ENCODE measurements at regions not wholly inside any gene's neighbourhood (a gene's known extent, or its start where the extent isn't known, plus 50 kb on each side); places are given as distances from the start of the nearest gene placed in this dataset.
"Not testable (repeated sequence)": the region's sequence is repeated elsewhere in the genome, so short reads cannot be mapped to it uniquely, and the experiment has no call there.

GRCh38 chr11:109514313-109515018 is 92.5 kb downstream of the C11orf87 start:
- no peaks in the 10 kb centered on the region for H3K27me3 ChIP-seq (ENCODE audit: control insufficient read depth, insufficient read depth, low read length)
- H3K36me3 ChIP-seq (ENCODE audit: control insufficient read depth, insufficient read depth, low read length): no peaks in the 10 kb centered on the region
- FAIRE-seq: no peak
- no peak for TF ChIP-seq CTCF (IDR thresholded peaks at IDR 0.05; ENCODE audit: insufficient read depth, low read length, severe bottlenecking)
- H3K4me3 ChIP-seq (ENCODE audit: low read depth, low read length): no peak overlapping the region
- DNase-seq (ENCODE audit: low read depth): no peak

GRCh38 chr11:109519253-109519652 is 97.3 kb downstream of the C11orf87 start:
- H3K36me3 ChIP-seq (ENCODE audit: control insufficient read depth, insufficient read depth, low read length): no peaks in the 10 kb centered on the region
- TF ChIP-seq CTCF (IDR thresholded peaks at IDR 0.05; ENCODE audit: insufficient read depth, low read length, severe bottlenecking): no peak
- DNase-seq (ENCODE audit: low read depth) (no peak), FAIRE-seq (no peak)
- no peaks in the 10 kb centered on the region for H3K27me3 ChIP-seq (ENCODE audit: control insufficient read depth, insufficient read depth, low read length)
- no peak overlapping the region for H3K4me3 ChIP-seq (ENCODE audit: low read depth, low read length)

GRCh38 chr11:109521571-109522086 is 99.6 kb downstream of the C11orf87 start:
- FAIRE-seq (no peak), DNase-seq (ENCODE audit: low read depth) (peak; percentile 42)
- Histone ChIP-seq H3K27me3 (ENCODE audit: control insufficient read depth, insufficient read depth, low read length) (no peaks in the 10 kb centered on the region), H3K36me3 (ENCODE audit: control insufficient read depth, insufficient read depth, low read length) (no peaks in the 10 kb centered on the region), H3K4me3 (ENCODE audit: low read depth, low read length) (no peak overlapping the region)
- no peak for TF ChIP-seq CTCF (IDR thresholded peaks at IDR 0.05; ENCODE audit: insufficient read depth, low read length, severe bottlenecking)

- H3K27me3 ChIP-seq (ENCODE audit: control insufficient read depth, insufficient read depth, low read length): no peaks in the 10 kb centered on the region
- H3K36me3 ChIP-seq (ENCODE audit: control insufficient read depth, insufficient read depth, low read length): no peaks in the 10 kb centered on the region
- H3K4me3 ChIP-seq (ENCODE audit: low read depth, low read length): no peak overlapping the region
- FAIRE-seq (no peak), DNase-seq (ENCODE audit: low read depth) (peak; percentile 44)
- no peak for TF ChIP-seq CTCF (IDR thresholded peaks at IDR 0.05; ENCODE audit: insufficient read depth, low read length, severe bottlenecking)
Measured at GRCh38 chr11:109522116-109522755, 100.2 kb downstream of the C11orf87 start.

GRCh38 chr11:109525636-109526035 is 103.6 kb downstream of the C11orf87 start:
- not testable (repeated sequence) for H3K36me3 ChIP-seq (ENCODE audit: control insufficient read depth, insufficient read depth, low read length); DNase-seq (ENCODE audit: low read depth); H3K27me3 ChIP-seq (ENCODE audit: control insufficient read depth, insufficient read depth, low read length); H3K4me3 ChIP-seq (ENCODE audit: low read depth, low read length); FAIRE-seq

- Histone ChIP-seq H3K36me3 (ENCODE audit: control insufficient read depth, insufficient read depth, low read length) (no peaks in the 10 kb centered on the region), H3K27me3 (ENCODE audit: control insufficient read depth, insufficient read depth, low read length) (no peaks in the 10 kb centered on the region), H3K4me3 (ENCODE audit: low read depth, low read length) (no peak overlapping the region)
- TF ChIP-seq CTCF (IDR thresholded peaks at IDR 0.05; ENCODE audit: insufficient read depth, low read length, severe bottlenecking): no peak
- FAIRE-seq (no peak), DNase-seq (ENCODE audit: low read depth) (no peak)
Measured at GRCh38 chr11:109526061-109526460, 104.1 kb downstream of the C11orf87 start.
